HepG2 (cell line): ENCODE measurements at regions not wholly inside any gene's neighbourhood (a gene's known extent, or its start where the extent isn't known, plus 50 kb on each side); places are given as distances from the start of the nearest gene placed in this dataset.

ENCODE experiments used
- ATAC-seq: fragments of 200-7000 bp; cut with Tn5 transposase; 3 replicates; pipeline ENCODE4 v1.9.1; 2020; ENCODE audit warnings: mild to moderate bottlenecking, moderate library complexity
- BruUV-seq: library from RNA; stranded (reverse); fragments of 400-500 nt; replicated peaks from 2 replicates; lab custom pipeline; 2021; lab: Mats Ljungman, UMichigan
- CTCF ChIA-PET: fragments of 300-600 bp; formaldehyde crosslinking; extraction: SDS; loops from one replicate; lab custom pipeline; 2021; ENCODE audit warnings: low total read pairs, inconsistent platforms, low intra/inter-chr PET ratio; lab: Yijun Ruan, JAX
- POLR2A ChIA-PET: fragments of 350-600 bp; sonication (Branson Sonifier 250); formaldehyde crosslinking; loops from one replicate; lab custom pipeline; 2020; ENCODE audit warnings: antibody characterized with exemption, inconsistent platforms; lab: Yijun Ruan, JAX
- DNase-seq: peaks from one replicate; pipeline ENCODE4 v3.0.0-alpha.2; 2015; ENCODE audit warnings: low spot score
- FAIRE-seq: peaks from 3 replicates; lab custom pipeline; 2011; peaks lifted over from hg19 to GRCh38; lab: Jason Lieb, UNC
- H2AFZ ChIP-seq: one replicate; pipeline ENCODE4 v1.6.1; 2011; ENCODE audit warnings: low read length, inconsistent platforms
- H3K27ac ChIP-seq: fragments of 300-600 bp; 3 replicates; pipeline ENCODE4 v1.8.0; 2011; ENCODE audit warnings: mixed run types, mild to moderate bottlenecking, mixed read lengths, low read length, inconsistent platforms; ENCODE audit not compliant: insufficient read depth; ENCODE audit errors: extremely low read length
- H3K27me3 ChIP-seq, 2 experiments: fragments of 200-600 bp in 1 of 2; 2 replicates in 1 of 2; 3 replicates in 1 of 2; pipeline versions ENCODE4 v1.6.0 to v1.8.0; 2011; ENCODE audit warnings: low read length in 2 of 2, mild to moderate bottlenecking in 2 of 2, moderate library complexity in 2 of 2, inconsistent platforms in 1 of 2; ENCODE audit not compliant: insufficient read depth in 2 of 2, control insufficient read depth in 1 of 2
- H3K36me3 ChIP-seq, 2 experiments: fragments of 200-600 bp in 1 of 2; replicated peaks in 1 of 2; 2 replicates in 1 of 2; 3 replicates in 1 of 2; pipeline versions ENCODE4 v1.5.1 to v1.8.0; 2011; ENCODE audit warnings: low read length in 2 of 2, inconsistent platforms in 1 of 2; ENCODE audit not compliant: insufficient read depth in 2 of 2, control insufficient read depth in 1 of 2
- H3K4me1 ChIP-seq: 2 replicates; pipeline ENCODE4 v1.5.1; 2012; ENCODE audit warnings: low read length, inconsistent platforms; ENCODE audit not compliant: insufficient read depth
- H3K4me2 ChIP-seq: 2 replicates; pipeline ENCODE4 v1.6.0; 2011; ENCODE audit warnings: low read depth, low read length, inconsistent platforms
- H3K4me3 ChIP-seq, 3 experiments: fragments of 200-600 bp in 1 of 3; sonication (generic), shearing (Covaris generic) in 1 of 3; replicated peaks in 1 of 3; 2 replicates each; pipeline ENCODE4 v1.5.1; 2011 to 2016; ENCODE audit warnings: low read length in 3 of 3, inconsistent platforms in 2 of 3, low read depth in 2 of 3, mild to moderate bottlenecking in 2 of 3, control low read depth in 1 of 3, mixed read lengths in 1 of 3; ENCODE audit not compliant: insufficient read depth in 1 of 3
- H3K79me2 ChIP-seq: one replicate; pipeline ENCODE4 v1.6.1; 2011; ENCODE audit warnings: low read length, inconsistent platforms; ENCODE audit not compliant: insufficient read depth
- H3K9ac ChIP-seq: 2 replicates; pipeline ENCODE4 v1.6.0; 2011; ENCODE audit warnings: mild to moderate bottlenecking, low read depth, low read length, inconsistent platforms; ENCODE audit not compliant: insufficient read depth
- H3K9me3 ChIP-seq: 2 replicates; pipeline ENCODE4 v1.5.1; 2012; ENCODE audit warnings: mild to moderate bottlenecking, low read length
- H4K20me1 ChIP-seq: 2 replicates; pipeline ENCODE4 v1.6.0; 2011; ENCODE audit warnings: inconsistent platforms, mild to moderate bottlenecking, low read length, moderate library complexity; ENCODE audit not compliant: insufficient read depth
- HHEX ChIP-seq: IDR thresholded peaks from 2 replicates; pipeline ENCODE4 v1.6.1; 2016; ENCODE audit warnings: control low read depth
- SMYD3 ChIP-seq: sonication (generic); formaldehyde crosslinking; IDR thresholded peaks from 2 replicates; pipeline ENCODE4 v1.8.1; 2023; ENCODE audit warnings: mild to moderate bottlenecking, missing genetic modification reagents
- TBL1XR1 ChIP-seq: fragments of 150-350 bp; IDR thresholded peaks from 2 replicates; pipeline ENCODE4 v1.6.1; 2014; ENCODE audit warnings: borderline replicate concordance, low read length; ENCODE audit not compliant: partially characterized antibody
- USF2 ChIP-seq, 2 experiments: sonication (generic) in 1 of 2; formaldehyde crosslinking in 1 of 2; IDR thresholded peaks; 2 replicates each; pipeline versions ENCODE4 v1.5.1 to v1.6.1; 2011 to 2020; ENCODE audit warnings: borderline replicate concordance in 1 of 2, low read depth in 1 of 2, low read length in 1 of 2, mild to moderate bottlenecking in 1 of 2, missing genetic modification reagents in 1 of 2, moderate library complexity in 1 of 2
- WGBS: methylation state at CpG from one replicate; pipeline ENCODE4 v1.1.6; 2017; ENCODE audit warnings: low lambda C conversion rate; 5-methylcytosine and 5-hydroxymethylcytosine counted together
- in situ Hi-C: cut with HindIII; loops from 2 replicates; pipeline ENCODE4 v1.10.0; 2017; ENCODE audit warnings: low pct_unique_long_range_greater_than_20kb; ENCODE audit not compliant: extremely low pct_ligation_motif_present
- intact Hi-C: fragments of 100-400 bp; cut with micrococcal nuclease; formaldehyde crosslinking; loops from one replicate; pipeline ENCODE4 v1.10.0; 2022; ENCODE audit not compliant: unreplicated experiment

- TF ChIP-seq USF2 (IDR thresholded peaks at IDR 0.05; ENCODE audit: low read depth, low read length), result no peak
- TF ChIP-seq USF2 (CRISPR knock-in tag; IDR thresholded peaks at IDR 0.05; ENCODE audit: borderline replicate concordance), result no peak
Measured at GRCh38 chr2:37858725-37859267, 66.3 kb upstream of the RMDN2 start (continued).

- H3K9ac ChIP-seq, result no peak overlapping the region
- intact Hi-C loops, result no loop called here
- TF ChIP-seq TBL1XR1 (no peak), SMYD3 (CRISPR knock-in tag) (no peak), HHEX (CRISPR knock-in tag) (no peak)
- TF ChIP-seq, all 625 proteins: peak for 0
- H4K20me1 ChIP-seq, result no peaks in the 10 kb centered on the region
- no peaks in the 10 kb centered on the region for H3K9me3 ChIP-seq
- H3K27me3 ChIP-seq, result peaks cover 0 to 14% of the 10 kb centered on the region in 2 experiments; a peak in 2 of 5 replicates
- POLR2A ChIA-PET, result no interaction called here
- H3K4me3 ChIP-seq, result no peak overlapping the region
- H3K4me1 ChIP-seq, result no peaks in the 10 kb centered on the region
- in situ Hi-C loops, result no loop called here
- no peak overlapping the region for H3K4me2 ChIP-seq
- no peaks in the 10 kb centered on the region for H3K79me2 ChIP-seq
- BruUV-seq, result no TSS peak
- H2AFZ ChIP-seq, result no peak overlapping the region
- ATAC-seq (no peak), FAIRE-seq (no peak), DNase-seq (no peak)
- WGBS, result 2% methylated on average over 5 of the region's 5 CpGs
- H3K27ac ChIP-seq, result no peak overlapping the region
- CTCF ChIA-PET, result no interaction called here
- H3K36me3 ChIP-seq, result no peaks in the 10 kb centered on the region
Measured at GRCh38 chr2:37862620-37863019, 62.5 kb upstream of the RMDN2 start.
